OCI-LY7 (cell line): ENCODE measurements at regions not wholly inside any gene's neighbourhood (a gene's known extent, or its start where the extent isn't known, plus 50 kb on each side); places are given as distances from the start of the nearest gene placed in this dataset.

Experiments used
- BruUV-seq: library from RNA; stranded (reverse); fragments of 400-500 nt; replicated peaks from 2 replicates; lab custom pipeline; 2021; lab: Mats Ljungman, UMichigan
- CTCF ChIA-PET: fragments of 300-600 bp; sonication (Branson Sonifier 250); formaldehyde crosslinking; loops from one replicate; lab custom pipeline; 2022; ENCODE audit warnings: antibody characterized with exemption; ENCODE audit not compliant: unreplicated experiment; lab: Charles Lee
- POLR2A ChIA-PET: fragments of 300-600 bp; sonication (Branson Sonifier 250); formaldehyde crosslinking; loops from one replicate; lab custom pipeline; 2022; ENCODE audit warnings: antibody characterized with exemption; lab: Charles Lee
- DNase-seq: peaks from one replicate; pipeline ENCODE4 v3.0.0-alpha.2; 2015; ENCODE audit warnings: low spot score
- H2AFZ ChIP-seq: fragments of 200-600 bp; sonication (generic), shearing (Covaris generic); 2 replicates; pipeline ENCODE4 v1.6.1; 2014; ENCODE audit warnings: mild to moderate bottlenecking, antibody characterized with exemption, low read length, moderate library complexity
- H3K27ac ChIP-seq: fragments of 200-600 bp; sonication (generic); 2 replicates; pipeline ENCODE4 v1.5.1; 2014; ENCODE audit warnings: mixed run types, low read depth, mild to moderate bottlenecking, moderate library complexity, low read length, inconsistent platforms; ENCODE audit not compliant: poor library complexity, severe bottlenecking
- H3K36me3 ChIP-seq: fragments of 200-600 bp; sonication (generic); 2 replicates; pipeline ENCODE4 v1.6.1; 2014; ENCODE audit warnings: mild to moderate bottlenecking, antibody characterized with exemption, low read length, moderate library complexity, mixed read lengths; ENCODE audit not compliant: insufficient read depth
- H3K4me1 ChIP-seq: fragments of 200-600 bp; sonication (generic); 2 replicates; pipeline ENCODE4 v1.5.1; 2014; ENCODE audit warnings: mild to moderate bottlenecking, low read length; ENCODE audit not compliant: insufficient read depth, poor library complexity, severe bottlenecking
- H3K4me2 ChIP-seq: fragments of 200-600 bp; sonication (generic); 2 replicates; pipeline ENCODE4 v1.6.1; 2014; ENCODE audit warnings: mild to moderate bottlenecking, low read length
- H3K4me3 ChIP-seq: fragments of 200-600 bp; sonication (generic); 2 replicates; pipeline ENCODE4 v1.5.1; 2014; ENCODE audit warnings: mild to moderate bottlenecking, low read depth, low read length; ENCODE audit not compliant: poor library complexity, severe bottlenecking
- H3K79me2 ChIP-seq: fragments of 200-600 bp; sonication (generic); 2 replicates; pipeline ENCODE4 v1.6.1; 2016; ENCODE audit warnings: low read depth, mild to moderate bottlenecking, low read length, moderate library complexity, mixed read lengths; ENCODE audit not compliant: insufficient read depth
- H3K9me2 ChIP-seq: fragments of 200-600 bp; sonication (generic); 2 replicates; pipeline ENCODE4 v1.6.1; 2016; ENCODE audit warnings: mild to moderate bottlenecking, low read length, mixed read lengths; ENCODE audit not compliant: insufficient read depth
- H3K9me3 ChIP-seq: fragments of 200-600 bp; sonication (generic); 2 replicates; pipeline ENCODE4 v1.6.1; 2014; ENCODE audit warnings: mild to moderate bottlenecking, mixed run types, low read length, mixed read lengths
- H4K20me1 ChIP-seq: fragments of 200-600 bp; sonication (generic); 2 replicates; pipeline ENCODE4 v1.6.1; 2014; ENCODE audit warnings: mild to moderate bottlenecking, antibody characterized with exemption, low read length, moderate library complexity, mixed read lengths; ENCODE audit not compliant: insufficient read depth
- CTCF ChIP-seq: fragments of 200-600 bp; sonication (generic); conservative IDR thresholded peaks from 2 replicates; pipeline ENCODE4 v1.5.1; 2014; ENCODE audit warnings: mild to moderate bottlenecking, antibody characterized with exemption, low read length, moderate library complexity, mixed read lengths
- EZH2phosphoT487 ChIP-seq: fragments of 200-600 bp; sonication (generic); IDR thresholded peaks from 2 replicates; pipeline ENCODE4 v1.6.1; 2018; ENCODE audit warnings: low read depth, borderline replicate concordance, mild to moderate bottlenecking, mixed run types, antibody characterized with exemption, low read length, moderate library complexity, mixed read lengths
- intact Hi-C: fragments of 100-400 bp; cut with micrococcal nuclease; formaldehyde crosslinking; loops from one replicate; pipeline ENCODE4 v1.10.0; 2022; ENCODE audit not compliant: unreplicated experiment

DNA sequence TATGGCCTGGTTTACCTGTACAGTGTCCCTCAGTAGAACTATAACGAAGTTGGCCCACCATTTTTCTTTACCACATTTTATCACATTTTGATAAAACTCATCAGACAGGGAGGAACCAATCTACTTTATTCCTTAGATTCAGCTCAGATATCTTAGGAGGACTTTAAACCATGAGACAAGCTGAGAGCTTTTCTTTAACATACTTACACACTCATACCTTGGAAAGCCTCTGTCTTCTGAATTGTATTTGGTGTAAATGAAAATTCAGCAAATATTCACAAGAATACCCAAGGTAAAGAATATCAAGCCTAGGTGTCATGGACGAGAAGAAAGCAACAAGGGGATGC lies 313.2 kb downstream of the ENC1 start:
- intact Hi-C loops: no loop called here
- Histone ChIP-seq H3K4me2 (no peak overlapping the region), H3K4me1 (peaks cover 10% of the 10 kb centered on the region), H4K20me1 (no peaks in the 10 kb centered on the region), H3K9me3 (no peaks in the 10 kb centered on the region), H3K36me3 (no peaks in the 10 kb centered on the region), H2AFZ (peak overlapping the region; percentile 28; the same call in 1 of the 2 replicates), H3K4me3 (no peak overlapping the region), H3K79me2 (no peaks in the 10 kb centered on the region), H3K27ac (no peak overlapping the region), H3K9me2 (no peaks in the 10 kb centered on the region)
- DNase-seq: no peak
- ChIA-PET POLR2A (interaction anchor here (0.5 kb wide), 1 partner anchor 500 kb away, joined by 3 read pairs; no protein-coding TSS in a partner anchor), CTCF (no interaction called here)
- TF ChIP-seq EZH2phosphoT487 (no peak), CTCF (no peak)
- no TSS peak for BruUV-seq

- Histone ChIP-seq H3K4me2 (peak overlapping the region; percentile 20), H3K9me3 (no peaks in the 10 kb centered on the region), H2AFZ (peak overlapping the region; percentile 28; the same call in 1 of the 2 replicates), H3K36me3 (no peaks in the 10 kb centered on the region), H4K20me1 (no peaks in the 10 kb centered on the region), H3K79me2 (no peaks in the 10 kb centered on the region), H3K9me2 (no peaks in the 10 kb centered on the region), H3K4me1 (peaks cover 10% of the 10 kb centered on the region), H3K27ac (no peak overlapping the region), H3K4me3 (no peak overlapping the region)
- intact Hi-C loops: no loop called here
- CTCF ChIA-PET: no interaction called here
- BruUV-seq: no TSS peak
- peak; percentile 28 for DNase-seq
- TF ChIP-seq CTCF (no peak), EZH2phosphoT487 (no peak)
- POLR2A ChIA-PET: interaction anchor here (0.5 to 0.7 kb wide), 2 partner anchors 291 to 499 kb away, joined by 3 read pairs; no protein-coding TSS in a partner anchor
Measured at GRCh38 chr5:74326571-74327338, 313.8 kb downstream of the ENC1 start.

- no peak for TF ChIP-seq EZH2phosphoT487
- TF ChIP-seq CTCF: no peak
- no TSS peak for BruUV-seq
- no peaks in the 10 kb centered on the region for H4K20me1 ChIP-seq
- CTCF ChIA-PET: no interaction called here
- peaks cover 10% of the 10 kb centered on the region for H3K4me1 ChIP-seq
- no peak overlapping the region for H3K4me2 ChIP-seq
- H3K36me3 ChIP-seq: no peaks in the 10 kb centered on the region
- no peaks in the 10 kb centered on the region for H3K9me2 ChIP-seq
- intact Hi-C loops: no loop called here
- POLR2A ChIA-PET: interaction anchor here (0.7 kb wide), 1 partner anchor 292 kb away, joined by 3 read pairs; no protein-coding TSS in a partner anchor
- no peaks in the 10 kb centered on the region for H3K9me3 ChIP-seq
- H2AFZ ChIP-seq: no peak overlapping the region
- no peak overlapping the region for H3K27ac ChIP-seq
- no peak overlapping the region for H3K4me3 ChIP-seq
- no peak for DNase-seq
- no peaks in the 10 kb centered on the region for H3K79me2 ChIP-seq
Measured at GRCh38 chr5:74325866-74326265, 314.7 kb downstream of the ENC1 start.
